Mesothelial cell of epicardium (in vitro differentiated cells): ENCODE measurements at regions not wholly inside any gene's neighbourhood (a gene's known extent, or its start where the extent isn't known, plus 50 kb on each side); places are given as distances from the start of the nearest gene placed in this dataset.
A peak's percentile ranks its signal among the peaks of the same experiment; 100 is the strongest.

Source experiments
- DNase-seq, 2 experiments: peaks; one replicate each; pipeline ENCODE4 v3.0.0; 2021; ENCODE audit warnings: low spot score in 2 of 2; ENCODE audit not compliant: unreplicated experiment in 2 of 2
- H3K27ac Mint-ChIP-seq: 2 replicates; pipeline ENCODE4 v1.8.0; 2021; ENCODE audit warnings: mixed read lengths
- H3K27me3 Mint-ChIP-seq: 2 replicates; pipeline ENCODE4 v1.8.0; 2021; ENCODE audit warnings: low read depth, mixed read lengths
- H3K36me3 Mint-ChIP-seq: 2 replicates; pipeline ENCODE4 v1.8.0; 2021; ENCODE audit warnings: mixed read lengths
- H3K4me1 Mint-ChIP-seq: 2 replicates; pipeline ENCODE4 v1.8.0; 2021; ENCODE audit warnings: mixed read lengths
- H3K4me3 Mint-ChIP-seq: 2 replicates; pipeline ENCODE4 v1.8.0; 2021; ENCODE audit warnings: mild to moderate bottlenecking, moderate library complexity, mixed read lengths
- H3K9me3 Mint-ChIP-seq: 2 replicates; pipeline ENCODE4 v1.8.0; 2021; ENCODE audit warnings: mixed read lengths
- TF ChIP-seq, protein P1 (sequence below): fragments of 200-600 bp; sonication (generic); IDR thresholded peaks from one replicate; pipeline ENCODE4 v1.5.0; 2021; ENCODE audit warnings: antibody characterized with exemption; ENCODE audit not compliant: unreplicated experiment

- TF ChIP-seq, protein P1, sequence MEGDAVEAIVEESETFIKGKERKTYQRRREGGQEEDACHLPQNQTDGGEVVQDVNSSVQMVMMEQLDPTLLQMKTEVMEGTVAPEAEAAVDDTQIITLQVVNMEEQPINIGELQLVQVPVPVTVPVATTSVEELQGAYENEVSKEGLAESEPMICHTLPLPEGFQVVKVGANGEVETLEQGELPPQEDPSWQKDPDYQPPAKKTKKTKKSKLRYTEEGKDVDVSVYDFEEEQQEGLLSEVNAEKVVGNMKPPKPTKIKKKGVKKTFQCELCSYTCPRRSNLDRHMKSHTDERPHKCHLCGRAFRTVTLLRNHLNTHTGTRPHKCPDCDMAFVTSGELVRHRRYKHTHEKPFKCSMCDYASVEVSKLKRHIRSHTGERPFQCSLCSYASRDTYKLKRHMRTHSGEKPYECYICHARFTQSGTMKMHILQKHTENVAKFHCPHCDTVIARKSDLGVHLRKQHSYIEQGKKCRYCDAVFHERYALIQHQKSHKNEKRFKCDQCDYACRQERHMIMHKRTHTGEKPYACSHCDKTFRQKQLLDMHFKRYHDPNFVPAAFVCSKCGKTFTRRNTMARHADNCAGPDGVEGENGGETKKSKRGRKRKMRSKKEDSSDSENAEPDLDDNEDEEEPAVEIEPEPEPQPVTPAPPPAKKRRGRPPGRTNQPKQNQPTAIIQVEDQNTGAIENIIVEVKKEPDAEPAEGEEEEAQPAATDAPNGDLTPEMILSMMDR = no peak
- H3K4me1 Mint-ChIP-seq = peaks cover 3% of the 10 kb centered on the region
- H3K9me3 Mint-ChIP-seq = no peaks in the 10 kb centered on the region
- DNase-seq = no peak
- H3K4me3 Mint-ChIP-seq = no peak overlapping the region
- no peaks in the 10 kb centered on the region for H3K36me3 Mint-ChIP-seq
- no peak overlapping the region for H3K27ac Mint-ChIP-seq
- H3K27me3 Mint-ChIP-seq = no peaks in the 10 kb centered on the region
Measured at GRCh38 chr6:163903541-163903940, 489.0 kb downstream of the QKI start.

DNA sequence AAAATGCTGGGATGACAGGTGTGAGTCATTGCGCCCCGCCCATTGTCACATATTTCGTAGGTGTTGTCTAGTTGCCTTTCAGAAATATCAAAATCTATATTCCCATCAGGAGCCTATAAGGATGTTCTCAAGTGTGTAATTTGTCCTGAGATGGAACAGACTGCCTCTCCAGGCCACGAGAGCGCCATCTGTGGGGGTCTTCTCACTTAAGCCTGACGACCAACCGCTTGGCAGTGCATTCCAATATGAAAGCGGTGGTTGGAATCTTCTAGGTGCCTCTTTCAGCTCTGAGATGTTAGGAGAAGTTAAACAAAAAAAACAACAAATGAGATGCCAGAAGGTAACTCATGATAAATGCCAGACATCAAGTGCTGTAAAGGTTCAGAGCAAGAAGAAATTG, 488.5 kb downstream of the QKI start:
- no peaks in the 10 kb centered on the region for H3K36me3 Mint-ChIP-seq
- no peak for DNase-seq
- no peaks in the 10 kb centered on the region for H3K9me3 Mint-ChIP-seq
- H3K4me1 Mint-ChIP-seq = peaks cover 3% of the 10 kb centered on the region
- no peak overlapping the region for H3K27ac Mint-ChIP-seq
- TF ChIP-seq, protein P1 = no peak
- no peak overlapping the region for H3K4me3 Mint-ChIP-seq
- H3K27me3 Mint-ChIP-seq = no peaks in the 10 kb centered on the region

- H3K36me3 Mint-ChIP-seq = no peaks in the 10 kb centered on the region
- H3K9me3 Mint-ChIP-seq = no peaks in the 10 kb centered on the region
- TF ChIP-seq, protein P1 = no peak
- H3K27ac Mint-ChIP-seq = no peak overlapping the region
- no peaks in the 10 kb centered on the region for H3K27me3 Mint-ChIP-seq
- no peak overlapping the region for H3K4me3 Mint-ChIP-seq
- H3K4me1 Mint-ChIP-seq = peaks cover 3% of the 10 kb centered on the region
- DNase-seq = no peak
Measured at GRCh38 chr6:163901681-163902080, 487.2 kb downstream of the QKI start.

- no peaks in the 10 kb centered on the region for H3K9me3 Mint-ChIP-seq
- no peak overlapping the region for H3K4me3 Mint-ChIP-seq
- TF ChIP-seq, protein P1 = no peak
- peaks cover 3% of the 10 kb centered on the region for H3K4me1 Mint-ChIP-seq
- peak overlapping the region; percentile 14 for H3K27ac Mint-ChIP-seq
- no peak for DNase-seq
- no peaks in the 10 kb centered on the region for H3K27me3 Mint-ChIP-seq
- no peaks in the 10 kb centered on the region for H3K36me3 Mint-ChIP-seq
Measured at GRCh38 chr6:163900570-163900969, 486.1 kb downstream of the QKI start.

GRCh38 chr6:163897669-163898068, 483.2 kb downstream of the QKI start:
- Mint-ChIP-seq H3K36me3 (no peaks in the 10 kb centered on the region), H3K9me3 (no peaks in the 10 kb centered on the region), H3K4me3 (no peak overlapping the region), H3K4me1 (peaks cover 3% of the 10 kb centered on the region), H3K27me3 (no peaks in the 10 kb centered on the region), H3K27ac (no peak overlapping the region)
- DNase-seq = no peak
- TF ChIP-seq, protein P1 = no peak

DNA sequence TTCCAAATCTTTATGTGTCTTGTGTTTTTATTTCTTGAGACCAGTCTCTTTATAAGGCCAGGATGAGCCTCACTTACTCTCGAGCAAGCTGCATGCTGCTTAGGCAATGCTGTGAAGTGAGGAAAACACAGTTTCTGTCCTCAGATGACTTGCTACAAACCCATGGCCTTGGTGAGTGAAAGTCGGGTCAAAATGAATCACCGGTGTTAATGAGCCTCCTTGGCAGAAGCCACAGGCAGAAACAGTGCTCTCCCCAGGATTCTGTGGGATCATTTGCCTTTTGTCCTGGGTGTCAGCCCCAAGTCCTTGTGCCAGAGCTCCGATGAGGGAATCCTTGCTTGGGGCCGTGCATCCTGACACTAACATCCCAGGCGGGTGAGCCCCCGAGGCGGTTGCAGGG, 482.5 kb downstream of the QKI start:
- Mint-ChIP-seq H3K27ac (no peak overlapping the region), H3K9me3 (no peaks in the 10 kb centered on the region), H3K36me3 (no peaks in the 10 kb centered on the region), H3K4me3 (no peak overlapping the region), H3K4me1 (peaks cover 3% of the 10 kb centered on the region), H3K27me3 (no peaks in the 10 kb centered on the region)
- TF ChIP-seq, protein P1 = no peak
- DNase-seq = no peak
